GM23338 (cell line): ENCODE measurements at regions not wholly inside any gene's neighbourhood (a gene's known extent, or its start where the extent isn't known, plus 50 kb on each side); places are given as distances from the start of the nearest gene placed in this dataset.

Experiments
- EZH2 ChIP-seq: fragments of 200-600 bp; sonication (generic); IDR thresholded peaks from one replicate; pipeline ENCODE4 v1.8.0; 2017; ENCODE audit warnings: antibody characterized with exemption, mild to moderate bottlenecking, low read depth; ENCODE audit not compliant: unreplicated experiment
- POLR2AphosphoS5 ChIP-seq: IDR thresholded peaks from 2 replicates; pipeline ENCODE4 v1.6.1; 2016; ENCODE audit warnings: antibody characterized with exemption, low read depth
- ZNF114 ChIP-seq: fragments of 250-450 bp; sonication (Bioruptor Pico); IDR thresholded peaks from 2 replicates; pipeline ENCODE4 v1.5.0; 2020; ENCODE audit warnings: mild to moderate bottlenecking, moderate library complexity

- TF ChIP-seq EZH2 (no peak), POLR2AphosphoS5 (no peak), ZNF114 (CRISPR knock-in tag) (no peak)
Measured at GRCh38 chr4:66820681-66821080, 724.6 kb downstream of the CENPC start.
